Adrenal gland (tissue), 5 donors: ENCODE measurements at regions not wholly inside any gene's neighbourhood (a gene's known extent, or its start where the extent isn't known, plus 50 kb on each side); places are given as distances from the start of the nearest gene placed in this dataset.

Experiments
- CTCF ChIP-seq, 6 experiments: fragments of 450-650 bp in 4 of 6; fragments of 200-600 bp in 2 of 6; sonication (generic) in 1 of 6; IDR thresholded peaks; 1 replicate in 5 of 6; 2 replicates in 1 of 6; pipeline versions ENCODE4 v1.5.1 to v1.8.0; 2016 to 2021; ENCODE audit warnings: antibody characterized with exemption in 6 of 6, mild to moderate bottlenecking in 2 of 6, moderate library complexity in 1 of 6
- POLR2A ChIP-seq, 2 donors: fragments of 450-650 bp; IDR thresholded peaks; one replicate each; pipeline ENCODE4 v1.6.1; 2017; ENCODE audit warnings: antibody characterized with exemption in 2 of 2, mild to moderate bottlenecking in 2 of 2, moderate library complexity in 1 of 2
- donor health status: DM: no; HTN: no; CAD: no.

GRCh38 chr2:54030396-54030741, 59.6 kb upstream of the PSME4 start:
- TF ChIP-seq POLR2A (IDR thresholded peaks at IDR 0.05) (no peak), CTCF (IDR thresholded peaks at IDR 0.05) (no peak)
